GM21723 (cell line): ENCODE measurements at regions not wholly inside any gene's neighbourhood (a gene's known extent, or its start where the extent isn't known, plus 50 kb on each side); places are given as distances from the start of the nearest gene placed in this dataset.
"Not testable (repeated sequence)": the region's sequence is repeated elsewhere in the genome, so short reads cannot be mapped to it uniquely, and the experiment has no call there.

ENCODE experiments used
- ATAC-seq: cut with Tn5 transposase; IDR thresholded peaks from one replicate; pipeline ENCODE4 v1.9.1; 2021; ENCODE audit warnings: mild to moderate bottlenecking, moderate library complexity; ENCODE audit not compliant: unreplicated experiment

DNA sequence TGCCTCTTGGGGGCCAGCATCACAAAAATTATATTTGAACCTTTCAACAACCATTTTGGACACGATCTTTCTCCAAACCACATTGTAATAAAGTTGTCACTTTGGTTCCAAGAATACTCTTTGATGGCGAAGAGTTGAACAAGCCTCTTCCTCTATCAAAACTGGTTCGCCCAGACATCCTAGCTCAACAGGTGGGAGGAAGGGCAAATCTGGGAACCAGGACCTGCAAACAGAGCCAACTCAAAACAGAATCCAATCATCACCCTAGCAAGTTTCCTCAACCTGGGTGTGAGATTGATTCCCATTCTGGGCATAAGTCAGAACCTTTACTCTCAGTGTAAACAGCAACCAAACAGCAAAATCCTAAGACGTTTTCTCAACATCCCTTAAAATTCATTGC is 141.2 kb upstream of the RREB1 start:
- ATAC-seq: no peak

DNA sequence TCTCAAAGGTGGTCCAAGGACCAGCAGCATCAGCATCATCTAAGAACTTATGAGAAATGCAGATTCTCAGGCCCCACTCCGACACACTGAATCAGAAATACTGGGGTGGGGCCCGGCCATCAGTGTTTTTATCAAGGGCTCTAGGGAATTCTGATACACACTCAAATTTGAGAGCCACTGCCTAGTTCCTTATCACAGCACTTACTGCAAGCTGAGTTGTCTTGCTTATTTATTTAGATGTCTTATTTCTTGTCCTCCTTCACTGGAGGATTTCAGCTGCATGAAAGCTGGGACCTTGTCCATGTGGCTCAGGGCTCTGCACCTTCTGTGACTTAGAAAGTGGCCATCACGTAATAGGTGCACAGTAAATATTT is 139.4 kb upstream of the RREB1 start:
- ATAC-seq: no peak

DNA sequence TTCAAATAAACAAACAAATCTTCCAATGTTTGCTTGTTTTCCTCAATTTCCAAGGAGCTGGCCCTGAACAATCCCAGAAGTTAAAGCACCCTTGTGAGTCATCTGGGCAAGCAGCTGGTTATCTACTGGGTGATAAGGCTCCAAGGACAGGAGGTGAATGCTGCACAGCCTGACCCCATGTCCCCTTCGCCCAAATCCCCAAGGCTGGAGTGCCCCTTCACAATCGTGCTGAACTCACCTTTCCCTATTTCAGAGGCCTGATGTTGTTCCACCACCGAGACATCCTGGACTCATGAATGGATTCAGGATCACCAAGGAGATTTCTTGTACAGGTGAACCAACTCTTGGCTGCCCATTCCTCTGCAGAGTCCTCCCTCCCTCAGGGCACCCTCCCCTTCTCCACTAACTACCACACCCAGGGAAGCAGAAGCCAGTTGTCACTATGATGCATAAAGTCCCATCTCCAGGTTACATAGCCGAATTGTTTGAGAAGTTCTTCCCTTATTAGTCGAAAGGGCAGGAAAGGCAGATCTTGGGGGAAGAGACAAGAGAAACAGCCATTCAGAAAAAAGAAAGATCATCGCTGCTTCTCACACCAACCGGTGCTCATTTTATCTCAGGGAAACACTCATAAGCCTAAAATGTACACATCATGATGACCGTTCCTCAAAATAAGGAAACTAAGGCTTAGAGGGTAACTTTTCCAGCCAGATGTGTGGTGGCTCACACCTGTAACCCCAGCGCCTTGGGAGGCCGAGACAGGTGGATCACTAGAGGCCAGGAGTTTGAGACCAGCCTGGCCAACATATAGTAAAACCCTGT is 138.8 kb upstream of the RREB1 start:
- no peak for ATAC-seq

DNA sequence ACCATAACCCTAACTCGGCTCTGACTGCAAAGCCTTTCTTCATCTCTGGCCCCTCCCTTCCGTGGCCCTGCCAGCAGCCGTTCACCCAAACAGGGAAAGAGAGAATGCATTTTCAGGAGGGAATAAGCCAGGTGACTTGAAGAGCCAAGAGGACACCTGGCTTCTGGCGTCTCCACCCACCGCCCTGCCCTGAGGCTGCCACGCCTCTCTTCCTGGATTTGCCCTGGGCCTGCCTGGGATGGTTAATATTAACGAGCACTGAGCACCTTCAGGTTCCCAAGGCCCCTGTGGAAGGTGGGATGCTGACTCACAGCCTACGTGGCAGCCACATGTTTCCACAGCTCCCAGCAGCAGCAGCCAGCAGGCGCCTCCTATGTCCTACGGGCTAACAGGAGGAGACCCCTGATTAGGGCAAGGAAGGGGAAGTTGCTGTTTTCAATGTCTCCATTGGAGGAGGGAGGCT is 138.0 kb upstream of the RREB1 start:
- ATAC-seq: no peak

DNA sequence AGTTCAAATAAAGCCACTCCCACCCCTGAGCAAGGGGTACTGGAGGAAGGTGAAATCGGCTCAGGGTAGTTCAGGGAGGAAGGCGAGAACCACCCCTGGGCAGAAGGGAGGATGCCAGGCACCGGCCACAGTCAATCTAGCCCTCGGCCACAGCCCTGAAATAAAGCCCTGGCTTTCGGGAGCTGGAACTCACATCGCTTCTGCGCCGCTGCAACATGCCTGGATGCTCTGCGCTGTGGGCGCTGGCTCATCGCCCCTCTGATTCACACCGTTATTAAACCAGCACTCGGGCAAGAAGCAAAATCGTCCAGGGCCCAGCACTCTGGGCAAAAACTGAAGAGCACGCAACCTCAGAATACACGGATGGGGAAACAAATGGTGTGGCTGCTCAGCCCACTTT is 136.9 kb upstream of the RREB1 start:
- ATAC-seq: no peak

DNA sequence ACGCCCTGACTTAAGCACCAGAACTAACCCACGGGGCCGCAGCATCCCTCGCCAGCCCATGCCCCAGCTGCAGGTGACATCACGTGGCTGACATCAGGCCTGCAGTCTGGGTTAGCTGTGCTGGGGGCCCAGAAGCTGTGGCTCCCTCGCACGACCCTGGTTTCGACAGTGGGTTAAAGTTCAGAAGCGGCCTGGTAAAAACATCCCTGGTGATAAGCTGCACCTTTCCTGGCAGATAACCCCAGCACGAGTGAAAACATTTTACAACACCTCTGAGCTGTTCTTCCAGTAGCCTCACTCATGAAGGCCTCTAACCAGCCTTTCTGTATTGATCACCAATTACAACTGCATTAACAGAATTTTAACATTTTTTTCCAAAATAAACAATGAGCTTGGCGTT is 136.4 kb upstream of the RREB1 start:
- ATAC-seq: no peak

DNA sequence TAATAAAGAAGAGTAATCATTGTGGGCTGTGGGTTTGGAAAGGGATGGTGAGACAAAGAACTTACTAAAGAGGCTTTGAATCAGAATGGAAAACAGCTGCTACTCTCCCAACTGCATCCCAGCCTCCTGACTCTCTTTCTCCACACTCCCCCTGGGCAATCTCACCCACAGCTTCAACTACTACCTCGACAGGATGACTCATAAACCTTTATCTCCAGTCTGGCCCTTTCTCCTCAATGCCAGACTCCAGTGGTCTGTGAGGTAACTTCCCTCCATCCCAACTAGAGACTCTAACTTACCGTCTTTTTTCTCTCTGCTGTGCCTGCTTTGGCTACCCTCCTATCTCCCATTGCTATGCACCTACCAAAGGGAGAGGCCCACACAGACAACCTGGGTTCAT is 135.3 kb upstream of the RREB1 start:
- no peak for ATAC-seq

DNA sequence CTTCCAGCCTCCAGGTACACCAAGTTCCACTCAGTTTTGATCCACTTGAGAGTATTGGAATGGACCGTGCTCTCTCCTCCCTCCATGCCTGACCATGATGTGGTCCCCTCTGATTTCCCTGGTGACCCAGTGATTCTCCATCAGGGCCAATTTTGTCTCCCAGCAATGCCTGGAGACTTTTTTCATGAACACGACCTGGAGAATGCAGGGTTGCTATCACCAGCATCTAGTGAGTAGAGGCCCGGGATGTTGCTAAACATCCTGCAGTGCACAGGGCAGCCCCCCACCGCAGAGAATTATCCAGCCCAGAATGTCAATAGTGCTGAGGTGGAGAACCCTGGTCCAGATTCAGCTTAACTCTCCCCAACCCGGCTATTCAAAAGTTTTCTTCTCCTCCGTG is 134.0 kb upstream of the RREB1 start:
- no peak for ATAC-seq

DNA sequence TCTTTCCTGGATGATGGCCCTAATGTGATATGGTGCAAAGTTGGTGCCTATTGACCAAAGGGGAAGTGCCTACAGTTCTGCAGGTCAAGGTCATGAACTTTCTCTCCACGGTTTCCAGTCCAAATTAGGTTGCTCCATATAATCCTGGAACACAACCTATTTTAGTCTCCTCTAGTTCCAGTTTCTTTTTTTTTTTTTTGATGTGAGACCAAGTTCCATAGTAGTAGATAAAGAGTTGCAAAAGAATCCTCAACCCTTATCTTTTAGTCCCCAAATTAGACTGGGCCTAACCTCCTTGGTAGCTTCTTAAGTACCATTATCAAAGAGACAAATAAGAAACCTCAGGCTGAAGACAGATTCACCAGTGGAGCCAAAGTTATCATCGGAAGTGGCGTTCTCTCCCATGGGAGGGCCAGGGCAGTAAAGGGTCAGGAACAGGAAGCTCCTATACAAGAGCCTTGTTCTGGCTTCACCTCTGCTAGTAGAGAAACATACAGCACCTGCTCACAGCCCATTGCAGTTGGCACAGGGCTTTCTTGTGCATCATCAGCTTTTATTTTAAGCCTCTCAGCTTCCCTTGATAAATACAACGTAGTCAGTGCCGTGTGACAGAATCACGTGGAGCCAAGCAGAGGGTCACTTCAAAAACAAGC is 132.2 kb upstream of the RREB1 start:
- ATAC-seq: no peak

DNA sequence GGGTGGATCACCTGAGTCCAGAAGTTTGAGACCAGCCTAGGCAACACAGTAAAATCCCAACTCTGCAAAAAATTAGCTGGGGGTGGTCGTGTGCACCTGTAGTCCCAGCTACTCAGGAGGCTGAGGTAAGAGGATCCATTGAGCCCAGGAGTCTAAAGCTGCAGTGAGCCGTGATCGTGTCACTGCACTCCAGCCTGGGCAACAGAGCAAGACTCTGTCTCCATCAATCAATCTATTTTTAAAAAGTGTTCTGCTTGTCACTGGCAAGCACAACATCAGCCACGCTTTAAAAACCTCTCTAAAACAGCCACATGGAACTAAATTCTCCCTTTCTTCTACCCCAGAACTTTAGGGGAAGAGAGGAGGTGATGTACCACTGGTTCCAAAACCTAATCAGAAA is 131.6 kb upstream of the RREB1 start:
- ATAC-seq: no peak

DNA sequence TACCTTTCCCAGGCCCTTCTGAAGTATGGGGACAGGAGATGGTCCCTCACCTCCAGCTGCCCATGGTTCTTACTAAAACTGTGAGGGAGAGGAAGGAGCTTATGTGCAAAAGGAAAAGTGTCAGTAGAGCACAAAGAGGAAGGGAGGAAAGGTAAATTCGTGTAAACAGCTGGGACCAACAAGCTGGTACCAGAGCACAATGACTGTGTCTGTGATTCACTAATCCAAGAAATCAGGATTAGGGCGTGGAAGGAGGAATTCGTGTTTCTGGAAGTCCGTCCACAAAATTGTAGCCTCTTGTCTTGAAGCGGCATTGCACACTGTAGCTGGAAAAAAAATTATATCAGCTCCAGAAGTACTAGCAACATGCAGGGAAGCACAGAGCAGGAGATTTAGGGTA is 129.0 kb upstream of the RREB1 start:
- ATAC-seq: no peak

DNA sequence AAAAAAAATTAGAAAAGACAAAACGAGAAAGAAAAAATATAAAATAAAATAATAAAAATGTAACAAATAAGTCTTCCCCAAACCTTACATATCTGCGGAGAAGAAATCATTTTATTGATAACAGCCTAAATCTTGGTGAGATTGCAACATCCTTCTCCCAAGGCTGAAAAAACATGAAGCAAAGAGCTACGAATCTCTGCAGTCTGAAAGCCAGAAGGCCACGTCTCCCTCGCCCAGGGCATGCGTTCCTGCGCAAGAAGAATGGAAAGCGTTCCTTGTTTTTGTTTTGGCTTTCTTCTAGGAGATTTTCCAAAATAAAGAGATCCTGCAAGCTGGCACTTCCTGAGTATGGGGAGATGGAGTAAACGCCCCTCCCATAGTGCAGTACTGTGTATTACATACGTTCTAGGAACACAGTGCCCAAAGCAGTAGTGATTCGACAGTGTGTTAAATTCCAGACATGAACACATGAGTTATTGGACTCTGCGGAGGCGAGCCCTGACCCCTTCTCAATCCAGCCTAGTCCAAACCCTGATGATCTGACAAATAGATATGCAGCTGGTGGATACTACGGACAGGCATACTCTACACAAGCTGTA is 126.7 kb upstream of the RREB1 start:
- ATAC-seq: no peak

DNA sequence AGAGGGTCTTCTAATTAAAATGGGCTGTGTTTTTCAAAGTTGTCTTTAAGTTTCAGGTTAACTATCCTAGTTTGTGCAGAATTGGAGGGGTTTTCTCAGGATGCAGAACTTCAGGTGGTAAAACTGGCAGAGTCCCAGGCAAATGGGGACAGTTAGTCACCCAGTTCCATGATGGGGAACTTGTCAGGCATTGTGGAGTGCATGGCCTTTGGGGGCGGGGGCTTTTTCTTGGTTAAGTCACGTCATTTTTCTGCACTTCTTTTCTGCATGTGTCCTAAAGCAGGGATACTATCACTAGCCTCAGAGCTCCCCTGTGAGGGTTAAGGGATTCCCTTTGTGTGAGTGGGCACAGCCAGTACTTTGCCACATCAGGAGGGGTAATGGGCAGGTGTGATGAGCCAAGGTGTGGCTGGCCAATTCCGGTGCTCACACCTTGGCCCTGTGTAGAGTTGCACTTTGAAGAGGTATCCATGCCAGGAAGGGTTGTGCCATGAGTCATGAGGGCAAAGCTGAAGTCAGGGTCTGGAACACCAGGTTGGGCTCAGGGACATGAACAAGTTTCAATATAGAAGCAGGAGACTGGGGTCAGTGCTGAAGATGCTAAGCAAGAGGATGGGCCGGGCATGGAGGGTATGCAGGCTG is 126.0 kb upstream of the RREB1 start:
- no peak for ATAC-seq

DNA sequence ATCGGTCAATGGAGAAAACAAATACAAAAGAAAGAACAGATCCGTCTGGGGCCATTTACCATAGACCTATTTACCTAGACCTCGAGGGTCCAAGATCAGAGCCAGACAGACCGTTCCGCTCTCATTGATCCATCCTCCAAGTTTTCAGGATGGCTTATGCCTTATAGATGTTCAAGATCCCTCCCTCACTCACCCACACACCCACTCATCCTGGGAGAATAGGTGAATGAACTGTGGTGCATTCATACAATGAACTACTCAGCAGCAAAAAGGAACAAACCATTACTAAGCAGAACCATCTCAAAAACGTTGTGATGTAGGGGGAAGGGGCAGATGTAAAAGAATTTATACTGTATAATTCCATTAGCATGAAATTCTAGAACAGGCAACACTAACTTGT is 125.1 kb upstream of the RREB1 start:
- ATAC-seq: no peak

DNA sequence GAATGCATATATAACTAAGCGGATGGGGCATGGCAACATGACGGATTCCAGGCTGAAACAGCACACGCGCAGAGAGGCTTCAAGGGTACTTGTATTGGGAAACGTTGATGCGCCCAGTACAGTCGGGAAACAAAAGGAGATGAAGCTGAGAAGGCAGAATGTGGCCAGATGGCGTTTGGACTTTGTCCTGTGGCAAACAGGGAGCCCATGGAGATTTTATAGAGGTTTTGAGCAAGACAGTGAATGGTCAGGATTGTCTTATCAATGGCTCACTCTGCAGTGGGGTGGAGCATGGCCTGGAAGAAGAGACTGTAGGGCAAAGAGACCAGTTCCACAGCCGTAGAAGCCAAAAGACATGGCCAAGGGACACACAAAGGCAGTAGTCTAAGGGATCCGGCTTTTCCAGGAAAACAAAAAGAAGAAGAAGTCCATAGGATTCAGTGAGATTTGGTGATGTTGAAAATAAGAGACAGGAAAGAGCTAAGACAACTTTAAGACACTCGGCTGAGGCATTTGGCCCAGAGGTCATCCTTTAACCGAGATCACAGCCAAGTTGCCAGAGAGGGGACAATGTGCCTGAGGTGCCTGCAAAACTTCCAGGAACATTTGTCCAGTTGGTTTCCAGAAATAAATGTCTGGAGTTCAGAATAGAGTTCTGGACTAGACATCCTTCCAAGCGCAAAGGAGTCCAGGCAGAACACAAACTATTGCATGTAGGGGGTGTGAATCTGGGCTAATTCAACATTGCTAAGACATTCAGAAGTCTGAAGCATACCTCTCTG is 123.0 kb upstream of the RREB1 start:
- ATAC-seq: no peak

DNA sequence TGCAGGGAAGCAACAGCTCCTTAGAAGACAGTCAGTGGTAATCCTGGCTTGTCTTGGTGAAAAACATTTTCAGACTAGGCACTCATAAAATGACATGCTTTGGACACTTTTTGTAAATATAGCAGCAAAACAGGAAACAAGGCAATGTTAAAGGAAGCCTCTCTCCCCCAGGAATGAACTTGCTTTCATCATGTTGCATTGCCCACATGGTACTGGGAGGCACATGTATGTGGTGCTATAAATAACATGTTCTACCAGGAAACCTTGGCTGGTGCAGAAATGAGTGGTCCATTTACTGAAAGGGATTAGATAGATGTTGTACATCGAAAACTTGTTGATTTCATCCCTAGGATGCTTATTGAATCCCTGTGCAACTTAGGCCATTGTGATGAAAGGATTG is 121.4 kb upstream of the RREB1 start:
- no peak for ATAC-seq

DNA sequence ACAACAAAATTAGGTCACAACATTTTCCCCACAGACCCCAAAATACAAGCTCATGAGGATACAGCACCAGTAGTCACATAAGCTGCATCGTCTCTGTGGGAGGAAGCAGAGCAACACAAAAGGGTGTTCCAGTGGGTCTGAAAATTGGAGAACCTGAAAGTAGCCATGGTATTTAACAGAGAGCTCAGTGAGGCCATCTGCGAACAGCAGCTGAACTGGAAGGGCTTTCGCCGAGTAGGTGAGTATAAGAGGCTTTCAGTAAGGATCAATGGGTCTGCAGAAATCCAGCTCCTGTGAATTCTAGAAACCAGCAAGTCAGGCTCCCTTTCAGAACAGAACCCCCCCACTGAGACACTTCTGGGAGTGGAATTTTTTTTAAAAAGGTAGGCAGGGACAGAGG is 120.0 kb upstream of the RREB1 start:
- no peak for ATAC-seq

DNA sequence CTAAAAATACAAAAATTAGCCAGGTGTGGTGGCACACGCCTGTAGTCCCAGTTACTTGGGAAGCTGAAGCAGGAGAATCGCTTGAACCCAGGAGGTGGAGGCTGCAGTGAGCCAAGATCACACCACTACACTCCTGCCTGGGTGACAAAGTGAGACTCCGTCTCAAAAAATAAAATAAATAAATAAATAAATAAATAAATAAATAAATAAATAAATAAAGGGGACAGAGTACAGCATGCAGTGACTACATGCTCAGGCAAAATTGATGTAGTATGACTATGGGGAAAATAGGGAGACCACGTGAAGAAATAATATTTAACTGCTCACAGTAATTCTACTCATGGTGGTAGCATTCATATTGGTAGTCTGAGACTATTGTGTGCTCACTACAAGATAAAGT is 117.7 kb upstream of the RREB1 start:
- not testable (repeated sequence) for ATAC-seq

DNA sequence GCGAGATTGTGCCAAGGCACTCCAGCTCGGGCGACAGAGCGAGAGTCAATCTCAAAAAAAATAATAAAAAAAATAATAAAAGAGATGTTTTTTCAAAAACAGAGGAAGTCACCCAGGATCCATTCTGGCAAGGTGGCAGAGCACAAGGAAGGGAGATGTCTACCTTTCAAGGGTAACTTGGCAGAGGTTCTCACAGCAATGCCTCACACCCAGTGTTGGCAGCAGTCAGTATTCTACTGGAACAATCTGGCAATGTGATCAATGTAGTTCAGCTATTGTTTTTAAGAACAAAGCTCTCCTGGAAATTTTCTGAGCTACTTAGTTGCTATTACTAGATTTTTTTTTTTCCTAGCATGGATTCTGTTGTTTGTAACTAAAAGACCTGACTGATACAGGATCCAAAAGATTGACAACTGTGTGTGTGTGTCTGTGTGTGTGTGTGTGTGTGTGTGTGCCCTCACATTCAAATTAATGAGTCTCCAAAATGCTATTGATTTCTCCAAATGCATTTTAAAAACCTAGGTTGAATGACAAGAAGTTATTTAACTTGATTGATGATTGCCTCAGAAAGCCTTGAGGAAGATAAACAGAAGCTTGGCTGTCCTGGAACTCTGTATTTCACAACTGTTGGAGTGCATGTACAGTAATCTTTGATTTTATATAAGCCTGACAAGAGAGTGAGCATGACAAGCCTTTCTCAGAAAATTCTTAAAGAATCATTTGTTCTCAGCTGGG is 114.1 kb upstream of the RREB1 start:
- ATAC-seq: no peak

DNA sequence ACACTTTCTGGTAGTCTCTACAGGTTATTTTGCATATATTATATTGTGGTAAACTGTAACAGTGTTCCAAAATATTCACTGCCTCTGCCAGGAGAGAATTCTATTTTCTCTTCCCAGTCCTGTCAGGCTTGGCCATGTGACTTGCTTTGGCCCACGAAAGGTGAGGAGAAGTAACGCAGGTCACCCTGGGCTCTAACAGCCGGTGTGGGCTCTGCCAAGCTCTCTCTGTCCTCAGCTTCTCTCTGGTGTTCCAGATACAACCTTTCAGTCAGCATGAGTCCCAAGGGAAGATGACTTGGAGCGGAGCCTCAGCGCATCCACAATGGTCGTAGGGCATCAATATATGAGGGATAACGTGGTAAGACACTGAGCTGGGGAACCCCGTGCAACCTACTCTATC is 113.0 kb upstream of the RREB1 start:
- ATAC-seq: no peak
